Activated T-cell treated with anti-CD3 and anti-CD28 coated beads for 48 hours (primary cell): ENCODE measurements at regions not wholly inside any gene's neighbourhood (a gene's known extent, or its start where the extent isn't known, plus 50 kb on each side); places are given as distances from the start of the nearest gene placed in this dataset.

Experiments
- DNase-seq: peaks from one replicate; pipeline ENCODE4 v3.0.0-alpha.2; 2020; ENCODE audit warnings: low read depth

DNA sequence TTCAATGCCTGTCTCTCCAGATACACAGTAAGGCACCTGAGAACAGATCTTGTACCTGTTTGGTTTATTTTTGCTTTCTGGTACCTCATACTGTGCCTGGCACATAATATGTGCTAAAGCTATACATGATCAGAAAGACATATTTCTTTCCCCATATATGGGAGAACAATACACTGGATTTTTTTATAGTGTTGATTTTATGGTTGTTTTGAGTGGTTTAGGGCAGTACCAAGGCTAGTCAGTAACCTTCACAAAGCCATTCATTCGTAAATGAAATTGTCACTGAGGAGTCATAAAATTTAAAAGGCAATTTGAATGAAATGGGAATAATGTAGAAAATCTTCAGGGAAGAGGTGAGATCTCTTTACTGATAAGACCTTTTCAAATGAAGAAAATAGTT, 810.2 kb downstream of the TUSC7 start:
- no peak for DNase-seq

GRCh38 chr3:117520582-117520981, 811.0 kb downstream of the TUSC7 start:
- no peak for DNase-seq

DNA sequence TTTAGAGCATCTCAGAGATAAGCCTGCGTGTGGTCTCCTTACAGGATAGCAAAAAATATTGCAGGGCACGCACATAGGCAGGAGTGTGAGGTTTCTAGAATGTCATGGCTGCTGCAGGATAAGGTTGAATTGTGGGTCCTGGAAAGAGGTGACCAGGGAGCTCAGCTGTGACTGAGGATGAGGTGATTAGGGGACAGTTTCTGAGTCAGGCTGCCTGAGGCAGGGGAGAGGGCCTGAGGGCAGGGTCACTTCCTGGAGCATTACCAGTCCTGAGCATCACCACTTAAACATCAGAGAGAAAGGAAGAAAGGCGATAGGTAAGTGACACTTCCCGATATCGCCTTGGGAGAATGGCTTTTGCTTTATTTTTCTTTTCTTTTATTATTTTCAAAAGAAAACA, 813.8 kb downstream of the TUSC7 start:
- DNase-seq, result no peak

DNA sequence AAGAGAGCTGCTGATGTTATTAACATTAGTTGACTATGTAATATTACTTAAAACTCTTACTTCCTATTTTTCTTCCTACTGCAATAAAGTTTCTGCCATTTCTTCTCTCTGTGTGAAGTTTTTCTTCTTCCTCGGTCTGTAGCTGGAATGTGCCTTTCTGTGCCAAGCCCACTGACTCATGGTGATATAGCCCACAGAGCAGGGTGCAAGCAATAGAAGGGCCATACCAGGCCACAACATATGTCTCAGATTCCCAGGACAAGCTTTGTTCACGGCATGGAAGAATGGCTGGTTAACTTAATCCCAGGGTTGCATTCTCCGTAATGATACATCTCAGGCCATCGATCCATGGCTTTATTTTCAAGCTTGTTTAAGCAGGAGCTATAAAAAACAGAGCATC, 815.3 kb downstream of the TUSC7 start:
- DNase-seq, result no peak

DNA sequence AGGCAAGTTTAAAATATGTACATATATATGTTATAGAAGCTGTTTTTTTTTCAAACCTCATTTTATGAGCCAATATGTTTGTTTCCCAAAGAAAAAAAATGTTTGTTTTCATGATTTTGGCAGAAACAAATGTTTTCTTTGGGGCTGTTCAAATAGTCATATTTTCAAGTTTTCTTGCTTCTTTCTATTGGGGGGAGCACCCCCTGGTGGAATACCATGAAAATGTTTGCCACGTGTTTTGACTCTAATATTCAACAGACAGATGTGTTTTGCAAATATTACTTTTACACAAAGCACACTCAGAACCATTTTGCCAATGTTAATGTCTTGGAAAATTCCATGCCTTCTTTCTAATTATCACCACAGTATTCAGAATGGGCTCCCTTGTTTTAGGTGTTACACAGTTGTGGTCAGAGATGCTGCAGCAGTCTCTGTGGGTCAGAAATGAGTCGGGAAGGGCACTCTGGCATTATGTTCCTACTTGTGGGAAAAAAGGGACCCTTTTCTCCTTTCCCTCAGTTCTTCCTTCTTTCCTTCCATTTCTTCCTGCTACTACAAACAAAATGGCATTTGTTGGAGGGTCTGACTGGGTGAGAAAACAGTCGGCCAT, 817.0 kb downstream of the TUSC7 start:
- no peak for DNase-seq

DNA sequence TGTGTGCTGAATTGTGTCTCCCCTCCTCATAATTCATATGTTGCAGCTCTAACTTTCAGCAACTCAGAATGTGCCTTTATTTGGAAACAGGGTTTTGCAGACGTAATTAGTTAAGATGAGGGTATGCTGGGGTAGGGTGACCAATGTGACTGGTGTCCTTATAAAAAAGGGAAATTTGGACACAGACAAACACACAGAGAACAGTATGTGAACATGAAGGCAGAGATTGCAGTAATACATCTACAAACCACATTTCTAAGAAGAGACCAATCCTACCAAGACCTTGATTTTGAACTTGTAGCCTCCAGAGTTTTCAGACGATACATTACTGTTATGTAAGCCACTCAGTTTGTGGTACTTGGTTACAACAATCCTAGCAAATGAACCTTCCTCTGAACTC, 817.8 kb downstream of the TUSC7 start:
- DNase-seq, result no peak

- no peak for DNase-seq
Measured at GRCh38 chr3:117528688-117529087, 819.1 kb downstream of the TUSC7 start.

DNA sequence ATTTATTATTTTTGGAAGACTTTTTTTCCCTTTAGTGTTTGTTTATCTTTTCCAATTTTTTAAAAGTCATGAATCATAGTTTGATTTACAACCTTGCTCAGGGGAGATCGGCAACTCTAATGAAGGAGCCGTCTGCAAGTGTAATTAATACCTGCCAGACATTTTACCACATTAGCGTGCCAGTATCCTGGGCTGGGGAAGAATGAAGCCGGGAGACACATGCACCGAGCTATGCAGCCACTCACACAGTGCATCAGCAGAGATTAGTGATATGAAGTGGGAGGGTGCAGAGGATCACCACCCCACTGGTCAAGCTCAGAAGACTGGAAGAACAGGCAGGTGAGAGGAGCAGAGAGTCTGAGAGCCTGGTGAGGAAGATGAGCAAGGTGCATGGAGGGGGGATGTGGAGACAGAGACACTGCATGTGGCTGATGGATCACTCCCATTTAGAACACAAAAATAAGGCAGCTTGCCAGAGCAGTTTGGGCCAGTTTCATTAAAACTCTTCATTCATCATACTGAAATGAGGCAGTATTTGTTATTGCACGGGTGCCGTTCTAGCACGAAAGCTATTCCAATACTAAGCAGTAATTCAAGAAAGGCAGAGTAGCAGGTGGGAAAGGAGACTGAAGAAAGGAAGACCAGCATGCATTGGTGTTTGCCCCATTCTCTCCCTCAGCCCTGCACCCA, 821.6 kb downstream of the TUSC7 start:
- DNase-seq, result no peak

DNA sequence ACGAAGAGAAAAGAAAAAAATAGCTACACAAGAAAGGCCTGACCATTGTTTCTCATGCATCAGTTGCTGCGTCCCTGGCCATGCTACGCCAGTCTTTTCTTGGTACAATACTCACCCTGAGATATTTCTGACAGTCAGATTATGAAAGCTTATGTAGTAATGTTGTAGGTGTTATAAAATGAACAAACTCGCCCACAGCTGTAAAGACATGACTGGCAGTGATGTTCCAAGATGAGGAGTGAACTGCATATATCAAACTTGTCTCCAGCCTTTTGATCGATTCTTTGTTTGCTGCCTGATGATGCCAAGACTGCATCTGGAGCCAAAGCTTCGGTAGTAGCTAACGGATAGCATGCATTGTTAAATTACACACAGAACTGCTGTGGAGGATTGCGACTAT, 822.7 kb downstream of the TUSC7 start:
- no peak for DNase-seq

- DNase-seq, result no peak
Measured at GRCh38 chr3:117534138-117534537, 824.6 kb downstream of the TUSC7 start.

GRCh38 chr3:117536006-117536405, 826.4 kb downstream of the TUSC7 start:
- no peak for DNase-seq

- no peak for DNase-seq
Measured at GRCh38 chr3:117537949-117538348, 828.4 kb downstream of the TUSC7 start.

DNA sequence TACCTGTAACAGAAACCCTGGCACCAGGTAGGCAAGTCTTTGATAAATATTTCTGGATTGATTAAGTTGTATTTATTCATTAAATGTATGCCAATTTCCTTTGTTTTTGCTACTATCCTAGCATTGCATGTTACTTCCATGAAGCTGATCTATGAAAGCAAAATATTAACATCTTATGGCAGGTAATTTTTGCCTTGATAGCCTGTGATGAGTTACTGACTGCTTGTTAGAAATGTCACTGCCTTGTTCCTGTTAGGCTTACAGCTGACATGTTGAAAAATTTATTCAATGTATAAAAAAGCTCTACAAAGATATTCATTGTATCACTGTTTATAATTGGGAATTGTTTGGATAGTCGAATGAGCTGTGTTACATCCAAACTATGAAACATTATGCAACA, 830.1 kb downstream of the TUSC7 start:
- no peak for DNase-seq

DNA sequence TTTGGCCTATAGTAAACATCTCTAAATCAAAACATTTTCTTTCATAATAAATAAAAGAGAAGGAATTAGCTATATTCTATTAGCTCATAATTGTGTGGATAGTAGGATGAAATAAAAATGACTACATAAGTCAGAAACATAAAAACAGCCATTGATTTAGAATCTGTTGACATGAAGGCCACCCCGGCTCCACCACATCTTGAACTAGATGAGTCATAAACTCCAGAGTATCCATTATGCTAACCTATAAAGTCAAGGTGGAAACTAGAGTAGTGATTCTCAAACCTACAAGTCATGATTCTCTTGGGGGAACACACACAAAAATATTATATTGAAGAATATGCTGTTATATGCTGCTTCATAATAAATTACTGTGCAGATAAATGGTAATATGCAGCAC, 831.0 kb downstream of the TUSC7 start:
- no peak for DNase-seq

DNA sequence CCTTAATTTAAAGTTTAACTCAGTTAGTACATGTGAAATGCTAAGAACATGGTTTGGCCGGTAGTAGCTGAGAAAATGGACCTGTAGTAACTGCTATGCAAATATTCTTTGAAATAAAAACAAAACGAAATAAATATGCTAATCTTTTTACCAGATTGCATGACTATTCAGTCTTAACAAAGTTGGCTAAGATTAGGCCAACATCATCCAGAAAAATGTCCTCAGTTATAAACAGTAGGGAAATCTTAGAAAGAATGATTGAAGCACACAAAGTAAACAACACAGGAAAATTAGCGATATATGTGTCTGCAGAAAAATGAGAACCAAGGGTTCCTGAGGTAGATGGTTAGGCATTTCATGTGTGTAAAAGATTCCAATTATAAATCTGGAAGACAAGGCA, 832.1 kb downstream of the TUSC7 start:
- no peak for DNase-seq

GRCh38 chr3:117543521-117543920, 833.9 kb downstream of the TUSC7 start:
- DNase-seq, result no peak

DNA sequence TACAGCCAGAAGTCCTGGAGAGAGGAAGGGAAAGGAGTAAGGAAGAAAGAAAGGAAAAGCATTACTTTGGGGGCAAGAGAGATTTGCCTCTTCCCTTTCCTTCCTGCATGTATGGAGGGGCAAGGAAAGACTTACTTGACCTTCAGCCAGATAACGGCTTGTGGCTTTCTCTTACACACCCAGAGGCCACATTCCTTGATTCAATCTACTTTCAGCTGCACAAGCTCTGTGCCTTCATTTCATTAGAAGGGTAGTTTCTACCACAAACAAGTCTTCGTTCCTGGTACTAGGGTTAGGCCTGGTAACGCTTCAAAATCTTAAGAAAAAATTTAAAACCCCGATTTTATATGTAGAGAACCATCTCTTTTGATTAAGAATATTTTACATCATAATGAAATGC, 835.9 kb downstream of the TUSC7 start:
- no peak for DNase-seq

- no peak for DNase-seq
Measured at GRCh38 chr3:117547956-117548550, 838.5 kb downstream of the TUSC7 start.

DNA sequence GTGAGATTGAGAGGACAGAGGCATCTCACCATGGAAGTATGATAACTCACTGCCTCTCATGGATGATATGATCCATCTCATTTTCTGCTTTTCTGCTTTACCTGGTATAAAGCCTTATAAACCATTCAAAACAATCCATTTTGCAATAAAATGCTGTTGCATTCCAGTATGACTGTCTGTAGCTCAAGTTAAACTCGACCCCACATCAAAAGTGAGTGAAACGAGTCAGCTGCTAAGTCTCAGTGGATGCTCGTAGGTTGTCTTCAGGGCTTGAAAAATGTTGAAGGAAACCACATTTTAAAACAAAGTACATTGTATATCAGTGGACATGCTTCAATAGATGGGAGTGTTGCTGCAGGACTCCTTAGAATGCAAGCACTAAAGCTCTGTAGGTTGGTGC, 839.0 kb downstream of the TUSC7 start:
- DNase-seq, result no peak

- DNase-seq, result no peak
Measured at GRCh38 chr3:117549716-117550115, 840.1 kb downstream of the TUSC7 start.

DNA sequence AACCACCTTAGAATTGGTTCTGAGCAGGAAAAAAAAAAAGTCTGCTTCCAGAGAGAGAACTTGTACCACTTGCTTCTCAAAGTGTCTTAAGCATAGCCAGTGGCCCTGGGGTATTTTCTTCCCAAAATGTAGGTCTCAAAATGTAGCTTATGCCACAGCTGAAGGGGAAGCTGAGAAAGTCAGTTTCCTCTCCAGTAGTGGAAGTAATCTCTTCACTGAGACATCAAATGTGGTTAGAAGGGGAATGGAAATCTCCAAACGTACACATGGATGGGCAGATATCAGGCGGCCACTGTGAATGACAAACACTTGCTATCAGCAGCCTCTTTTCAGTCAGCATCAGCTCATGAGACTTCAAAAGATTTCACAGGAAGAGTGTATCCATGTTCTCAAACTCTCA, 841.2 kb downstream of the TUSC7 start:
- DNase-seq, result no peak

- DNase-seq, result no peak
Measured at GRCh38 chr3:117553461-117553860, 843.9 kb downstream of the TUSC7 start.

- no peak for DNase-seq
Measured at GRCh38 chr3:117556646-117557407, 847.2 kb downstream of the TUSC7 start.
